GM21515 (cell line): ENCODE measurements at regions not wholly inside any gene's neighbourhood (a gene's known extent, or its start where the extent isn't known, plus 50 kb on each side); places are given as distances from the start of the nearest gene placed in this dataset.
"Not testable (repeated sequence)": the region's sequence is repeated elsewhere in the genome, so short reads cannot be mapped to it uniquely, and the experiment has no call there.

Source experiments
- ATAC-seq: cut with Tn5 transposase; IDR thresholded peaks from one replicate; pipeline ENCODE4 v1.9.1; 2021; ENCODE audit not compliant: unreplicated experiment

- ATAC-seq: no peak
Observed at GRCh38 chr15:69876064-69876940, 221.4 kb downstream of the TLE3 start.

- not testable (repeated sequence) for ATAC-seq
Observed at GRCh38 chr15:69879963-69880362, 217.8 kb downstream of the TLE3 start.

DNA sequence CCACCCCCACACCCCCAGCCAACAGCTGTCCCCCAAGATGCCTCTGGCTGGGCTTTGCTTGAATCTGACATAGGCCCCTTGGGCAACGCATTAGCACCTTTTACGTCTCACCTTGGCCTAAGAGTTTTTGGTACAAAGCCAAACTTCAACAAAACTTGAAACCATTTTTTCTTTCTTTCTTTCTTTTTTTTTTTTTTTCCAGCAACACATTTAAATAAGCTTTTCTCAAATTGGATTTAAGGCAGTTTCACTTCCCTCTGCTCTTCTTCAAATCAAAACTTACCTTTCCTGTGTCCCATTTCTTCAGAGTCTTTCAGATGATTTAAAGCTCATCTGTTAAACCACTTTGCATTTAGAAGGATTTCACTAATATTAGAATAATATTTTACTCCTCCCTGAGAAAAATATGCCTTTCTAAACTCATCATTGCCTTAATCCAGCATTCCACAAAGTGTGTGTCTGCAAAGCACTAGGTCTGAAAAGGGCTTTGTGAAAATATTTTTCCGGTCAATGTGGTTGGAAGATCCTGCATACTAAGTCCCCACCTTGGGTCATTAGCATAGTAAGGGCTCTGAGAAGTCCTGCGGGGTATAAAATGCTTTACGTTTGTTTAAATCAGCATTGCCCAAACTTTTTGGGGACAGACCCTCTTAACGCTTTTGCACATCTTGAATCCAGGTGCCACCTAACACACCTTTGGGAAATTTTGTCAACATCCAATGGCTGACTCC, 217.0 kb downstream of the TLE3 start:
- ATAC-seq: no peak

DNA sequence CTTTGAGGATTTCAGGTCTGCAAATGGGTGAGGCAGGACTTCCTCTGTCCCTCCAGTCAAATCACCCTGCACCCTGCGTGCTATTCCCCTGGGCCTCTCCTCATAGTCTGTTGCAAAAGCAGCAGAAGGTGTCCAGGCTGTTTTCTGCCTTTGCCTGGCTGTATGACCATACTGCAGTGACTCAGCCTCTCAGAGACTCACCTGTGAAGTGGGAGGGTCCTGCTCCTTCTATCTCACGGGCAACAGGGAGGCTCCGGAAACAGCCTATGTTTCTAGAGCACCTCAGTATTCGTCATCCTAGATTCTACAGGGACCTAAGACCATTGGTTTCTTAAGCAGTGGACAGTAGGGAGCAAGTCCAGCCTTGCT, 216.4 kb downstream of the TLE3 start:
- ATAC-seq: peak; percentile 38

DNA sequence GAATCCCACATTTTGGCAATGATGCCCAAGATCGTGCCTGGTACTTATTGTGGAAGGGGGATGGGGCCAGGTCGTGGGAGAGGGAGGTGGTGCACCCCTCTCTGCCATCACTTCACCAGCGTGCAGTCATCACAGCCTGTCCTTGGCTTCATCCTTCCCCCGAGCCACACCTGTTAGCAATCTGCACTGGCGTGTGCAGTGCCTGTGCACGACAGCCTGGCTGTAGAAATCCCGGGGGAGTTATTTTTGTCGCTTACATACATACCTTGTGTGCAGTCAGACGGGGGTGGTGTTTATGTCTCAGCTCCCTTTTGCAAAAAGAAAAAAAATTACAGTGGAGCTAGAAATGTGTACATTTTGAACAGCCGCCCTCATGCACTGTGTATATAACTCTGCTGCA, 216.0 kb downstream of the TLE3 start:
- peak; percentile 89 for ATAC-seq

DNA sequence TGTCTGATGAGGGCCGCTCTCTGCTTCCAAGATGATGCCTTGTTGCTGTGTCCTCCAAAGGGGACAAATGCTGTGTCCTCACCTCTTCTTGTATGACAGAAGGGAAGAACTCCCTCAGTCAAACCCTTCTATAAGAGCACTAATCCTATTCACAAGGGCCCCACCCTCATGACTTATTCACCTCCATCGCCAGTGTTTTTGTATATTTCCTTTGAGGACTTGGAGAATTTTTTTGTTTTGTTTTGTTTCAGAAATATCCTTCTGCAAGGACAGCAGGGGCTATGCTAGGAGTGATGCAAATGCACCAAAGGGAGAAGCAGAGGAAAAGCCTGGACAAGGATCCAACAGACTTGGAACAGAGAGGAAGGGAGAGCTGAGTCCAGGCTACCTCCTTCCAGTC, 214.4 kb downstream of the TLE3 start:
- no peak for ATAC-seq

DNA sequence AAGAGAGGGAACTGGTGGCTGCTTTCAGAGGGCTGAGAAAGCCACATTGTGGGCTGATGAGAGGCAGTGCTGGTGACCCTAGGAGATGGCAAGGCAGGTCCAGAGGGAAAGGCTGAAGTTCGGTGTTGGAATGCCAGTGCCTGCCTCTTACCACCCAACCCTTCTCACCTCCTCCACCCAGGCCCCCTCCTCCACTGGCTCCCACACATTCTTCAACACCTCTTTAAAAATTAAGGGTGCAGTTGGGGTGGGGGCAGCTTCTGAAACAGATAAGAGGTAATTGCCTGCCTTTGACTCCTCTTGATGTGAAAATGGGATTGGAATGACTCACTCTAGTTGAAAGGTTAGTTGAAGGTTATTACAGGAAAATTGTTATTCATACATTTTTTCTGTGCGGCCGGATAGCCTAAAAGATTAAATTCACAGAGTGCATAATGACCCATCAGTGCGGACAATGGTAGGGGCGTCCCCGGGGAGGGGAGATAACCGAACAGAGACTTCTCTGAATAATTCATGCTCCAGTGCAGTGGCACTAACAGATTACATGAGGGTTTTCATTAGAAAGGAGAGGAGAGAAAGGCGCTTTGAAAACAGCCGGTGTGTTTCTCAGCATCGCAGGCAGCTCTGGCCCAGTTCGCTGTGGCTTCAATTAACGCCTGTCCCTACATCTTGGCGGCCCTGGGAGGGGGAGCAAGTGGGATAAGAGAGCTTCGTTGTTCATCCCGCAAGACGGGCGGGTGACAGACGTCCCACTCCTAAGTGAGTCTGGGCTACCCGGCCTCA, 212.4 kb downstream of the TLE3 start:
- ATAC-seq: no peak

DNA sequence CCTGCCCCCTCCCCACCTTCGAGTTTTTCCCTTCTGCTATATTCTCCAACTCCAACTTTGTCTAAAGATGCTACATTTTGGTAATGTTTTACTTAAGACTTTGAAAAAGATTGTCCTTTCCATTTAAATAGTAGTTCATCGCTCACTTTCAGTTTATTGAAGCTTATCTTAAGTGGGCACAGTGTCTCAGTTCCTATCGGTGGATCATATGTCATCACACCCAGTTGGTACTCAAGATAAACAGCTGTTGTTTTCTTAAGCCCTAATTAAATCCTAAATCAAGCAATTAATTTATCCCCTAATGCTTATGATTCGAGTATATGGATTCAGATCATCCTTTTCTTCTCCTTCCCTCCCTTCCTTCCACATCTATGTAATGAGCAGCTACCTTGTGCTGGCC, 210.7 kb downstream of the TLE3 start:
- ATAC-seq: no peak

DNA sequence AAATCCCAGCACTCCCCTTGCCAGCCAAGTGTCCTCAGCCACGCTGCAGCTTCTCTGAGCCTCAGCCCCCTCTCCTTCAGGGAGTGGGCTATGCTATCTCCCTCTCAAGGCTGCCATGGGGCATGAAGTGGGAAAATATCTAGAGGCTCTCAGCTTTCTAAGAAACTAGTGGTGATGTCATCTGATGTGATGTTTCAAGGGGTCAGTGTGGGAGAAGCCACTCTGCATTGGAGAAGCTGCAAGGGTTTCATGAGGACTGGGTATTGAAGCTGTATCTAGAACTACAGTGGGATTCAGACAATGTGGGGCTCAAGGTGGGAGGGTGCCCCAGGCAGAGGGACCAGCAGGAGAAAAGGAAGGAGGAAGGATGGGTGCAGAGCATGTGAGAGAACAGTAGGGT, 210.2 kb downstream of the TLE3 start:
- ATAC-seq: no peak

GRCh38 chr15:69888406-69888805, 209.3 kb downstream of the TLE3 start:
- no peak for ATAC-seq

DNA sequence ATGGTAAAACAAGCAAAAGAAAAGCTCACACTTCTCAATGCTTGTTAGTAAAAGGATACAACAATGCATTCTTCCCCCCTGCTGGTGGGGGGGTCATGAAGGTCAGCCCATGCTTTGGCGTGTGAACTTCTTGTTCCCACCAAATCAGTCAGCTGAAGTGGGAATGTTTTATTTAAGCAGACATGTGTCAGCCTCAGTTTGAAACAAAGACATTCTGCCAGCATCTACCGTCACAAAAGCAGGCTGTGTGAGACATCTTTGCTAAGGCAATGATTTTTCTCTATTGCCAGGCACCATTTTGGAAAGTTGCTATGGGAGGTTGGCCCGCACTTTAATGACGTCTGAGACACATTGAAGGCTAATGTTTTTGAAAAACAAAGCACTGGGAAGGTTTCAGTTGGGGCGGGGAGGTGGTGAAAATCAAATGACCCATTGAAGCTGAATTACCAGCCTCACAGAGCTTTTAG, 206.6 kb downstream of the TLE3 start:
- ATAC-seq: no peak

DNA sequence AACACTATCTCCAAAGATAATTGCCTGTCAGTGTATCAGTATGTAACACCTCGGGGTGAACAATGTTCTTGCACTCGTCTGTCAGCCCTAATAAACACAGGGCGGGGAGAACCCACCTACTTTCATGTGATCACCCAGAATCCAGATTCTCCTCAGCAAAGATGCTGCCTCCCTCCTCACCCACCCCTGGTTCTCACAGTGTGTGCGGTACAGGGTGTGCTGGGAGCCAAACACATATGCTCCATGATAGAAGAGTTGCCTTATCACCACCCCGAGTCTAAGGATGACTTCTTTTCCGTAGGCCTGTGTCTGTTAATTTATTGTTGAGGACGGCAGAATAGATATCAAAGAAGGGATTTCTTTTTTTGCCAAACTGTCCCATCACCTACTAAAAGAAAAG, 206.1 kb downstream of the TLE3 start:
- no peak for ATAC-seq

GRCh38 chr15:69892351-69892750, 205.4 kb downstream of the TLE3 start:
- no peak for ATAC-seq

DNA sequence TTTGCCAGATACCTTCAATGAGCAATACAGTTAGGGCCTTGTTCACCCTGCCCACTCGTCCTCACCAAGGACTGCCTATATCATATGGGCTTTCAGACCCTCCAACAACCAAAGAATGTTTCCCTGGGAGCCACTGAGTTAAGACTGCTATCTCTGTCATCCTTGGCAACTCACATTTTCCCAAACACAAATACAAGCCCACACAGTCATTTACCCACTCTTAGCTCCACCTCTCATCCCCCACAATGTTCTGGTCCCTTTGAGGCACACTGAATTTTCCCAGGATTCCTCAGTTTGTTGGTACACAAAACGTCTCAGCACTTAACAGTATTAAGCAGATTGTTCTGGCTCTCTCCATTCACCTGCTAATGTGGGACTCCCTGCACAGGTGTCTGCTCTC, 204.6 kb downstream of the TLE3 start:
- ATAC-seq: no peak

DNA sequence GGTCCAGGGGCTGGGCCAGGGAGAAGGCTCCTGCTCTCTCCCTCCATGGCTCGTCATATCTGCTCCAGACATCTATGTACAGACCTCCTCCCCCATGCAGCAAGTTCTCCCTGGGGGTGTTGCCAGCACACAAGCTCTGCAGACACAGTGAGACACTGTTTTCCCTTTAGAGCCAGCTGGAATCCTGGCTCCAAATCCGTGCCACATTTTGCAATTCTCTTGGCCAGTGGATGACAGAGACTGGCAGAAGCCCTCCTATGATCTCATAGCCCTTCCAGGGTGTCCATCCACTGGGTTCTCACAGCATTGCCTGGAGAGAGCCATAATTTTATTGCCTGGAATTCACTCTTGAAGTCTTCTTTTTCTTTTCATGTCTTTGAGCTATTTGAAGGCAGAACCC, 203.9 kb downstream of the TLE3 start:
- ATAC-seq: no peak

- ATAC-seq: no peak
Observed at GRCh38 chr15:69895202-69895601, 202.5 kb downstream of the TLE3 start.

DNA sequence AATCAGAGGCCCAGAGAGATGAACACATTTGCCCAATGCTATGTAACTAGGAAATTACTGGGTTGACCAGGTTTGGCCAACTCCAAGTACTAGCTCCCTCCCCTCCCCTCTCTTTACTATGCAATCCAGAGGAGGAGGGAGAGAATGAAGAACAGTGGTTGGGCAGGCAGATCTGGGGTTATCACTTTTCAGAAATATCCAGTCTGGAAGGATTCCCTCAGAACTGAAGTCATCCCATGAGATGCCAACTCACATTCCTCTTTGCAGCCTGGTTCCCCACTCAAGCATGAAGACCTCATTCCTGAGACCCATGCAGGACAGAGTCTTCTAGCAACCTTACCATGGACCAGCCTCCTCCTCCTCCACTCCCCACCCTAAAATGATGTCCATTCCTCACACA, 201.1 kb downstream of the TLE3 start:
- ATAC-seq: no peak

DNA sequence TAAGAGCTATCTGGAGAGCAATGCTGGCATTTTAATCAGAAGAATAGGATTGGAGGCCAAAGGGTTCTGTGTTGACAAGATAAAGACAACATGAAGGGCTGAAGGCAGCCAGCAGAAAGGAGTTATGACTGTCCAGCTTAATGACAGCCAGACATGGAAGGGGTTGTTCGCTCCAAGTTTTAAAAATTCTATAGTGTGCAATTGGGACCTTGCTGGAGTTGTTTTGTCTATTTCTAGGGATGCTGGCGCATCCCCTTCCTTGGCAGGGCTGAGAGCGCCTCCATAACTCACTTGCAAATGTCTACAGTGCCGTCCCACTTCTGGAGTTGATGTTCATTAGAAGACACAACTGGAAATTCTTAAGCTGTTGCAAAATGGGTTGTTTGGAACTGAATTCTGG, 200.7 kb downstream of the TLE3 start:
- ATAC-seq: no peak

DNA sequence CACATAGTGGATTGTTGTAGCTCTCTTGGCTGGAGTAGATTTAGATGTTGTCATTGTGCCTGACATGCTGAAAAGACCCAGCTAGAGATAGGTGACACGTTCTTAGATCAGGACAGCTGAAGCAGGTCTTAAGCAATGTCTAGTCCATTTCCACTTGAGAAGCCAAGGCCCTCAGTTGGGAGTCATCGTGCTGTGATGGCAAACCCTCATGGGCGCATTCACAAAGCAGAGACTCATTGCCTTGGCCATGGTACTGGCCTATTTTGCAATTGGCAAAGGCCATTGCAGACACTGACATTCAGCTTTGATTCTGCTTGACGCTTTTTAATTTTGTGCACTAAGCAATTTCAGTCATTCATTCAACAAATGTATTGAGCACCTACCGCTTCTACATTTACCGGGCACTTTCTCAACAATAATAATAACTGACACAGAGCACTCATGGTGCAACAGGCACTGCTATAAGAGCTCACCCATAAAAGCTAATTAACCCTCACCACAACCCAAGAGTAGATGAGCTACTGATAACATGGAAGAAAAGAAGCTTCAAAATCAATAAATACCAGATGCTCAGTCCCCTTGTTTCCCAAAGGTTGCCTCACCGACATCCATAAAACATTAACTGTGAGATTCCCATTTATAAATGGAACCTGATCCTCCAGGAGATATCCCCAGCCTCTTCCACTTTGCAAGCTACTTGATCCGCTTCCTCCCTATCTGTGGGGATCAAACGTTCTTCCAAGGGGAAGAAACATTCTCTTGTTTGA, 200.1 kb downstream of the TLE3 start:
- no peak for ATAC-seq

GRCh38 chr15:69898243-69898642, 199.5 kb downstream of the TLE3 start:
- ATAC-seq: no peak
